Activated CD8-positive, alpha-beta memory T cell treated with anti-CD3 and anti-CD28 coated beads for 1 hour (primary cell): ENCODE measurements at regions not wholly inside any gene's neighbourhood (a gene's known extent, or its start where the extent isn't known, plus 50 kb on each side); places are given as distances from the start of the nearest gene placed in this dataset.

Source experiments
- DNase-seq, 2 donors: peaks; one replicate each; pipeline ENCODE4 v3.0.0-alpha.2; 2020; ENCODE audit warnings: low read depth in 1 of 2; ENCODE audit errors: extremely low read depth in 1 of 2

- DNase-seq = no peak
Observed at GRCh38 chrX:121987163-121987562, 939.8 kb downstream of the GLUD2 start.

DNA sequence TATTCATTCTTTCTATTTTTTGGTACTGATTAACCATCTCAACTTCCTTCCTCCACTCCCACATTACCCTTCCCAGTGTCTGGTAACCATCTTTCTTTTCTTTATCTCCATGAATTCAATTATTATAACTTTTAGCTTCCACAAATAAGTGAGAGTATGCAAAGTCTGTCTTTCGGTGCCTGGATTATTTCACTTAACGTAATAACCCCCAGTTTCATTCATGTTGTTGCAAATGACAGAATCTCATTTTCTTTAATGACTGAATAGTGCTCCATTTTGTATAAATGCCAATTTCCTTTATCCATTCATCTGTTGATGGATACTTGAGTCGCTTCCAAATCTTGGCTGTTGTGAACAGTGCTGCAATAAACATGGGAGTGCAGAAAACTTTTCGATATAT, 940.4 kb downstream of the GLUD2 start:
- DNase-seq = no peak

DNA sequence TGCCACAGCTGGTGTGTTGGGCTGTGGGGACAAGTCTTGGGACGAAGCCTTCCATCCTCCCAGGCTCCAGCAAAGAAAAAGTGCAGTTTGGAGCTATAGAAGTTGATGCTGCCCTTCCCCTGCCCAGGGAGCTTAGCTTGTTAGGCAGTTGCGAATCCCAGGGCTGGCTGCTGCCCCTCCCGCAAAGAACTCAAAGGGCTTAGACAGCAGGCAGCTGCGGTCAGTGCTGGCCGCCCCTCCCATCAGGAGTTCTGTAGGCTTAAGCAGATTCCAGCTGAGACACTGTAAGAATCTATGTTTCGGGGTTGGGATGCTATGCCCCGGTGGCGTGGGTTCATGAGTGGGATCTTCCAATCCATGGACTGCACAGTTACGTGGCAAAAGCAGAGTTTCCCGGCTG, 956.7 kb downstream of the GLUD2 start:
- no peak for DNase-seq

- DNase-seq = no peak
Observed at GRCh38 chrX:122026665-122027064, 979.3 kb downstream of the GLUD2 start.

DNA sequence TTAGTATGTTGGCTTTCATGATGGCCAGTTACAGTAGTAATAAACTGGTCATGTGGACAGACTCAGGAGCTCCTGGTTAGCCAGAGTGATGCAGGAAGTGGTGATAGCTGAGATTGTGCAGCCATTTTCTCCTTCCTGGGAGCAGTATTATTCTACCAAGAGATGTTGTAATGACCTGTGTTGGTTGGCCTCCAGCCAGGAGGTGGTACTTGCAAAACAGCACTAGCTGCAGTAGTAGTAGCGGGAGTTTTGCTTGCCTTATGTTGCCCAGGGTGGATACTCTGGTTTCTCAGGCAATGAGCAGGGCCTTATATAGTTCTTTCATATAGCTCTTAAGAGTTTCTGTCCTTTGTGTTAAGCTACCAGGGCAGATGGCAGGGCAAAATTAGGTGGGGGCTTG, 998.8 kb downstream of the GLUD2 start:
- DNase-seq = no peak

GRCh38 chrX:122046815-122047214, 999.4 kb downstream of the GLUD2 start:
- no peak for DNase-seq

DNA sequence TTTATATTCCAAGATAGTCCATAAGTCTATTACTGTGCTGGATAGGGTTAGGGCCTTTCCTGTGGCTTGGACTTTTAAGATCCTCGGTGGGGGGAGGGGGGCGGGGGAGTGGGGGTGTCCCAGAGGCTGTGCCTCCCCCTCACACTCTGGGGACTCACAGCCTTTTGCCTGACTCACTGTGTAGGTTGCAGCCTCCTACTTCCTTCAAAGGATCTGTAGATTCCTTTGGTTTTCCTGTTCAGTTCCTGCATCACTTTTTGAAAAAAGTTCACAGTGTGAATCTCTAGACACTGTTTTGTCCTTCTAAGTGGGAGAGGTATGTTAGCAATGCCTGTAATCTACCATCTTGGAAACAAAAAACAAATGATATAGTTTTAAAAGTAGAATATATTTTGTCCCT, 999.9 kb downstream of the GLUD2 start:
- no peak for DNase-seq

- DNase-seq = no peak
Observed at GRCh38 chrX:122055460-122055859, 1008.0 kb downstream of the GLUD2 start.

GRCh38 chrX:122055979-122056715, 1008.7 kb downstream of the GLUD2 start:
- no peak for DNase-seq

GRCh38 chrX:122076241-122076640, 1028.8 kb downstream of the GLUD2 start:
- no peak for DNase-seq

DNA sequence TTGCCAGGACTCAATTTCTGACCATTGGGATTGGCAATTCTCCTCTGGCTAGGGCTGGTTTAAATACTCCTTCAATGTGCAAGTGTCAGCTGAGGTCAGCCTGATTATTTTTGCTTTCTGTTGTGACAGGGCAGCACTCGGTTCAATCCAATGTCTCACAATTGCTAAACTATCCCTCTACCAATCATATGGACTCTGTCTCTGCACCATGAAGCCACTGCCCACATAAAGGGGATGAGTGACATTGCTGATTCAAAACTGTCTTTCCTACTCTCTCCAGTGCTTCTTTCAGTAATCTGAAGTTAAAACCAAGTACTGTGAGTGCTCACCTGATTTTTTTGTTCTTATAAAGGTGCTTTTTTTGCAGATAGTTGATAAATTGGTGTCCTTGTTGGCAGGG, 1030.7 kb downstream of the GLUD2 start:
- DNase-seq = no peak

DNA sequence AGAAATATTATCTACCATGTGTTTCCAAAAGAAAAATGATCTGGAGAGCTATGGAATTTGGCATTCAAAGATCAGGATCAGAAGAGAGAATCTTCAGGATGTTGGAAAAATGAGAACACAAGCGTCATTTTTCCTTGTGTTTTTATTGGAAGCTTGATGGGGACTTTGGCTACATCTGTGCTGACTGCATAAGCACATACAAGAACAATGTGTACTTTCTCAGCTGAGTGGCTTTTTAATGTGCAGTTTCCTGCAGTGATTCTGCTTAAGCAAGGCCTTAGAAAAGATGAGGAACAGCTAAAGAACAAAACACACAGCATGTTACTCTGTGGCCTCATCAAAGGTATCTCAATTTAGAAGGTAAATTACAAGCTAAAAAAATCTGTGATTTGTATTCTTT, 1039.9 kb downstream of the GLUD2 start:
- no peak for DNase-seq

GRCh38 chrX:122091571-122091970, 1044.2 kb downstream of the GLUD2 start:
- DNase-seq = no peak

- no peak for DNase-seq
Observed at GRCh38 chrX:122092360-122092759, 1045.0 kb downstream of the GLUD2 start.

GRCh38 chrX:122092978-122093377, 1045.6 kb downstream of the GLUD2 start:
- no peak for DNase-seq

DNA sequence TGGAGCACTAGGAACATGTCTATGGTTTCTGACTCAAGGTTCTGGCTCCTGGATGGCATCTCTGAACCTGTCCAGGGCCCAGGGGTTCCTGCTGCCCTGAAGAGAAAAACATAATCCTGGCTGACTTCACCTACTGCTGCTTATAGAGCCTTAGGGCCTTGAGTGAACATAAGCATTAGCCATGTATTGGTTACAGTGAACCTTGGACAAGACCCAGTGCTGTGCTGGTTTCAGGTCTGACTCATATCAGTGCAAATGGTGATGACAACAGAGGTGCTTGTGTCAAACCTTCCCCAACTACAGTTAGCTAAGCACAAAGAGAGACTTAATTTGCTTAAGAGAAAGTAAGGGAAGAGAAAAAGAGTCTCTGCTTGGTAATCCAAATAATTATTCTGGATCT, 1047.2 kb downstream of the GLUD2 start:
- no peak for DNase-seq

DNA sequence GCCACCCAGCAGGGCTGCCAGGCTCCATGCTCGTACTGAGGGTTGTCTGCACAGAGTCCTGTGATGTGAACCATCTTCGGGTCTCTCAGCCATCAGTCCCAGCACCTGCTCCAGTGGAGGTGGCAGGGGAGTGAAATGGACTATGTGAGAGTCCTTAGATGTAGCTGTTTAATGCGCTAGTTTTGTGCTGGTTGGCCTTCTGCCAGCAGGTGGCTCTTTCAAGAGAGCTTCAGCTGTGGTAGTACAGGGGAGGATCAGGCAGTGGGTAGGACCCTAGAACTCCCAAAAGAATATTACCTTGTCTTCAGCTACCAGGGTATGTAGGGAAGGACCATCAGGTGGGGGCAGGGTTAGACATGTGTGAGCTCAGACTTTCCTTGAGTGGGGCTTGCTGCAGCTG, 1066.0 kb downstream of the GLUD2 start:
- no peak for DNase-seq

- no peak for DNase-seq
Observed at GRCh38 chrX:122113896-122114295, 1066.5 kb downstream of the GLUD2 start.

DNA sequence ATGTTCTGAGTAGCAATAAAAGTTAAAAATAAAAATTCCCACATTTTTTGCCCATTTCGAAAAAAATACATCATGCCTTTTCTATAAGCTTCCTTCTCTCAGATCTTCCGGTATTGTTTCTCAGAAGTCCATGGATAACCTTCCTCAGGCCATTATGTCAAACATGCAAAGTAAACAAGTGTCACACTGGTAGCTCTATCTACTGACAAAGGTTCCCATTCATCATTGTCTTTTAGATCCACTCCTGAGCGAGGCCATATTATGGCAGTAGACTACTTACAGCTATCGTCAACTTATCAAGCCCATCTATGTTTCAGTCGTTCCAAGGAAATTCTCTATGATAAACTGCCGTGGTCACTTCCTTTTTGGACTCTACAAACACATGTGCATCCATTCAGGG, 1068.2 kb downstream of the GLUD2 start:
- DNase-seq = no peak

- no peak for DNase-seq
Observed at GRCh38 chrX:122119361-122119760, 1064.7 kb upstream of the GRIA3 start.

- no peak for DNase-seq
Observed at GRCh38 chrX:122122274-122122673, 1061.8 kb upstream of the GRIA3 start.

DNA sequence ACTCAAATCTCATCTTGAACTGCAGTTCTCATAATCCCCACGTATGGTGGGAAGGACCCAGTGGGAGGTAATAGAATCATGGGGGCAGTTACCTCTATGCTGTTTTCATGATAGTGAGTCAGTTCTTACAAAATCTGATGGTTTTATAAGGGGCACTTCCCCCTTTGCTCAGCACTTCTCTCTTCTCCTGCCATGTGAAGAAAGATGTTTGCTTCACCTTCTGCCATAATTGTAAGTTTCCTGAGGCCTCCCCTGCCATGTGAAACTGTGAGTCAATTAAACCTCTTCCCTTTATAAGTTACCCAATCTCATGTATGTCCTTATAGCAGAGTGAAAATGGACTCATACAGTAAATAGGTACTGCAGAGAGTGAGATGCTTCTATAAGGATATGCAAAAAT, 1050.6 kb upstream of the GRIA3 start:
- DNase-seq = no peak

DNA sequence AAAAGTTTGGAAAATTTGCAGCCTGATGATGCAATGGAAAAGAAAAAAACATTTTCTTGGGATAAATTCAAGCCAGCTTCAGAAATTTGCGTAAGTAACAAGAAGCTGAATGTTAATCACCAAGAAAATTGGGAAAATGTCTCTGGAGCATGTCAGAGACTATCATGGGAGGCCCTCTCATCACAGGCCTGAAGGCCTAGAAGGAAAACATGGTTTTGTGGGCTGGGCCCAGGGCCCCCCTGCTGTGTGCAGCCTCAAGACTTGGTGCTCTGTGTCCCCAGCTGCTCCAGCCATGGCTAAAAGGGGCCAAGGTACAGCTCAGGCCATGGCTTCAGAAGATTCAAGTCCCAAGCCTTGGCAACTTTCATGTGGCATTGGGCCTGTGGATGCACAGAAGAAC, 1049.8 kb upstream of the GRIA3 start:
- no peak for DNase-seq
